ENCODE measurements at regions not wholly inside any gene's neighbourhood (a gene's known extent, or its start where the extent isn't known, plus 50 kb on each side); places are given as distances from the start of the nearest gene placed in this dataset.
A peak's percentile ranks its signal among the peaks of the same experiment; 100 is the strongest.
"Not testable (repeated sequence)": the region's sequence is repeated elsewhere in the genome, so short reads cannot be mapped to it uniquely, and the experiment has no call there.

- DNase-seq (ENCODE audit: low read depth in 2 of 2) = peak; percentile 29 to 31
Observed at GRCh38 chr15:58357529-58358476, 74.0 kb upstream of the LIPC start.

DNA sequence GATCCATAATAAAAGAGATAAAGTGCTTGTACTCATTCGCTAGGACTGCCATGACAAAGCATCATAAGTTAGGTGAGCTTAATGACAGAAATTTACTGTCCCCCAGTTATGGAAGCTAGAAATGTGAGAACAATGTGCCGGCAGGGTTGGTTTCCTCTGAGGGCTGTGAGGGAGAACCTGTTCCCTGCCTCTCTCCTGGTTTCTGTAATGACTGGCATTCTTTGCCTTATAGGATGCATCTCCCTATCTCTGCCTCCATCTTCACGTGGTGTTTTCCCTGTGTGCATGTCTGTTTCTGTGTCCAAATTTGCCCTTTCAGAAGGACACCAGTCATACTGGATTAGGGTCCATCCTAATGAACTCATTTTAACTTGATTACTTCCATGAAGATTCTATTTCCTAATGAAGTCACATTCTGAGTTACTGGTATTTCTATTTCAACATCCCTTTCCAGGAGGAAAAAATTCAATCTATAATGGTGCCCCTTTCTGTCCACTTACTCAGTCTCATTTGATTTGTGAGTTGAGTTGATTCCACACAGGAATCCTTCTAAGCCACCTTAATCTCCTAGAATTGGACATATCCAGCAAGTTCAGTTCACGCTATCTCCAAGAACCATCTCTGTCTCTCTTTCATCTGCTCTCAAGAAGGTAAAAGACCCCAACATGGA is 71.2 kb upstream of the LIPC start:
- no peak for DNase-seq (ENCODE audit: low read depth in 2 of 2)

DNA sequence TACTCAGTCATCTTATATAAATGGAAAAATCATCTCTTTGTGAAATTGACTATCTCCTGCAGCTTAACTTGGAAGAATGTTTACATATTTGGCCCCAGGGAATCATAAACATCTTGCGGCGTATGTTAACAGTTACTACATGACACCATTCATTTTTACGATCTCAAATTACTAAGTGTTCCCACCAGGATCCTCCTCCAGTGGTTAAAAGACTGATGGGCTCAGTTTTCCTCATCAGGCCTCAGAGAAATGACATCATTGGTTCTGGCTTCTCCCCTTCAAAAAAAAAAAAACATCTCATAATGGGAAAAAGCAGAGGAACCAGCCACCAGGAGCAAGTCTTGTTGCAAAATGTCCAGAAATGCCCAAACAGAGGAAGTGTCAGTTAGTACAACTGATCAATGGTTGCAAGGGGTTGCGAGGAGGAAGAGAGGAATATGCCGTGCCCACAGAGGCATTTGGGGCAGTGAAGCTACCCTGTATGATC is 70.5 kb upstream of the LIPC start:
- no peak for DNase-seq (ENCODE audit: low read depth in 2 of 2)

GRCh38 chr15:58362262-58362922 is 69.4 kb upstream of the LIPC start:
- no peak for DNase-seq (ENCODE audit: low read depth in 2 of 2)

DNA sequence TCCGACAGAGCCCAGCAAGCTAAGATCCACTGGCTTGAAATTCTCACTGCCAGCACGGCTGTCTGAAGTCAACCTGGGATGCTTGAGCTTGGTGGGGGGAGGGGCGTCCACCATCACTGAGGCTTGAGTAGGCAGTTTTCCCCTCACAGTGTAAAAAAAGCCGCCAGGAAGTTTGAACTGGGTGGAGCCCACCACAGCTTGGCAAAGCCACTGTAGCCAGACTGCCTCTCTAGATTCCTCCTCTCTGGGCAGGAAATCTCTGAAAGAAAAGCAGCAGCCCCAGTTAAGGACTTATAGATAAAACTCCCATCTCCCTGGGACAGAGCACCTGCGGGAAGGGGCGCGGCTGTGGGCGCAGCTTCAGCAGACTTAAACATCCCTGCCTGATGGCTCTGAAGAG is 68.7 kb upstream of the LIPC start:
- DNase-seq (ENCODE audit: low read depth in 2 of 2) = not testable (repeated sequence)

- DNase-seq (ENCODE audit: low read depth in 2 of 2) = not testable (repeated sequence)
Observed at GRCh38 chr15:58363673-58364072, 68.1 kb upstream of the LIPC start.

DNA sequence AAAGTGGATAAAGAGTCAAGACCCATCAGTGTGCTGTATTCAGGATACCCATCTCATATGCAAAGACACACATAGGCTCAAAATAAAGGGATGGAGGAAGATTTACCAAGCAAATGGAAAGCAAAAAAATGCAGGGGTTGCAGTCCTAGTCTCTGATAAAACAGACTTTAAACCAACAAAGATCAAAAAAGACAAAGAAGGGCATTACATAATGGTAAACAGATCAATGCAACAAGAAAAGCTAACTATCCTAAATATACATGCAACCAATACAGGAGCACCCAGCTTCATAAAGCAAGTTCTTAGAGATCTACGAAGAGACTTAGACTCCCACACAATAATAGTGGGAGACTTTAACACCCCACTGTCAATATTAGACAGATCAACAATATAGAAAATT is 66.7 kb upstream of the LIPC start:
- not testable (repeated sequence) for DNase-seq (ENCODE audit: low read depth in 2 of 2)

DNA sequence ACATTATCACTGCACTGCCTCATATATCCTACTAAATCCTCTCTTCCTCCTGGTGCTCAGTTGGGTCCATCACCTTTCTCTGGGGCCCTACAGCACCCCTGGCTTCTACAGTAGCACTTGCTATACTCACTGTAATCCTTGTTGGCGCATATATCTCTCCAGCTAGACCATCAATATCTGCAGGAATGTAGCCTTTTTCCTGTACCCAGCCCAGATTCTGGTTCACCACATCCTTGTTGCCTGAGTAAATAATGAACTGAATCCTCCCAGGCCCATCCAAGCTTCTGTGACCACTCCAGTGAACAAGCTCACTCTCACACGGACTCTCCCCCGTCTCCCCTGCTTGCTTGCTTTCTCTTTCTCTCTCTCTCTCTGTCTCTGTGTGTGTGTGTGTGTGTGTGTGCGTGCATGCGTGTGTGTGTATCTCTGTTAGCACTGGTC is 62.5 kb upstream of the LIPC start:
- DNase-seq (ENCODE audit: low read depth in 2 of 2) = no peak

DNA sequence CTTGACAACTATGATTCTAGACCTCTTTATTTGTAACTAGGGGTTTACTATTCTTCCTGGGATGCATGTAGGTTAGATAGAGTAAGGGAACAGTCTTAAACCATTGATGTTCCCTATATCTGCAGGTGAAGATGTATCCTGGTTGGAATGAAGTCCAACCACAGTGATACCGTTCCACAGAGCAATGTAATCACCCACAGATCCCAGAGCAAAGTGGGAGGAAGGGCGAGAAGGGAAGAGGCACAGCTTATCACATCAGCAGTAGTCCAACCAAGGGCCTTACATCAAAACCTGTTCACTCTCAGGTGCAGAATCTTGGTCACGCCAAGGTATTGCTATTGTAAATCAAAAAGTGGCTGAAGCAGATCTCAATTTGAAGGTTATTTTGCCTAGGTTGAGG is 61.8 kb upstream of the LIPC start:
- no peak for DNase-seq (ENCODE audit: low read depth in 2 of 2)

DNA sequence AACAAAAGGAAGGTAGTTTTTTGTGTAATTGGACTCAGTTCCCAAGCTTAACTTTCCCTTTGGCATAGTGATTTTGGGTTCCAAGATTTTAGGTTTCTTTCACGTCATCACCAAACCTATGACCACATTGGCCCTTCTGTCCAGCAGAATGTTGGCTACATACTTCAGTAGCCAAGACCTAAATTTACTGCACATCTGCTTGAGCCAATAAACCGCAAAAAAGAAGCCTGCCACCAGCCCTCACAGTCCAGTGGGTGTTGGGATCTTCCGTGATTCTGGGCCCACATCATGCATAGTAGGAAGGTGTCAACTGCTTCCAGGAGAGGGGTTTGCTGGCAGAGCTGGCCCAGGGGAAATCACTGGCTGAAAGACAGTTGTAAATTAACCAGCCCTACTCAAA is 57.6 kb upstream of the LIPC start:
- no peak for DNase-seq (ENCODE audit: low read depth in 2 of 2)

GRCh38 chr15:58377193-58377592 is 54.6 kb upstream of the LIPC start:
- no peak for DNase-seq (ENCODE audit: low read depth in 2 of 2)

DNA sequence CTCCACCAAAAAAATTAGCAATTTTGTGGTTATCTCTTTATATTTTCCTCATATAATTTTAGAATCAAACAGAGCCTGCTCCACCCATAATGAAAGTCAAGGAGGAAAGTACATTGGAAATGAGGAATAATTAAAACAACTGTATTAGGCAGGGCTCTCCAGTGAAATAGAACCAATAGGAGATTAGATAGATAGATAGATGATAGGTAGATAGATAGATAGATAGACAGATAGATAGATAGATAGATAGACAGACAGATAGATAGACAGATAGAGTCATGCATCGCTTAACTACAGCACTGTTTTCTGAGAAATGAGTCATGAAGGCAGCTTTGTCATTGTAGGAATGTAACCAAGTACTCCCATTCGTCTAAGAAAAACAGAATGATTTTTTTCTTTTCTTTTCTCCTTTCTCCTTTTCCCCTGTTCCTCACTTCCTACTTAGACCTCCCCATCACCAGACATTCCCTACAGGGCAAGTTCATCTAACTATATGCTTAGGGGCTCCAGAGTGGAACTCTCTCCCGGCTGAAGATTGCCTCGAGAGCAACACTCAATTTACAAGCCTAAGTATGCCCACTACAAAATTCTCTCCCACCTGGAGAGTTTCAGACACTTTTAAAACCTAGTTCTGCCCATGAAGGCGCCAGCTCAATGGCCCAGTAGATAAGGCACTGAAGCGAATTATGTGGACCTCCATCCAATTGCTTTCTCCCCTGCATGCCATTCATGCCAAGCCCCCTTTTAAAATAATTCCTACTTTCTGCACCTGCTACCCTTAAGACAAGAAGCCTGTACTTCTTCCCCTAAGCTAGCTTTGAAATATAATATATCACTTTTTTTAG is 53.3 kb upstream of the LIPC start:
- no peak for DNase-seq (ENCODE audit: low read depth in 2 of 2)

DNA sequence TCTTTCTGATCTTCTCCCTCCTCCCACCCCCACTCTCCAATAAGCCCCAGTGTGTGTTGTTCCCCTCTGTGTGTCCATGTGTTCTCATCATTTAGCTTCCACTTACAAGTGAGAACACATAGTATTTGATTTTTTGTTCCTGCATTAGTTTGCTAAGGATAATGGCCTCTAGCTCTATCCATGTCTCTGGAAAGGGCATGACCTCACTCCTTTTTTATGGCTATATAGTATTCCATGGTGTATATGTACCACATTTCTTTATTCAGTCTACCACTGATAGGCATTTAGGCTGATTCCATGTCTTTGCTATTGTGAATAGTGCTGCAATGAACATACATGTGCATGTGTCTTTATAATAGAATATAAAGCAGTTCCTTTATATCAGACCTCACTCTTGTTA is 52.3 kb upstream of the LIPC start:
- DNase-seq (ENCODE audit: low read depth in 2 of 2) = not testable (repeated sequence)

GRCh38 chr15:58380280-58380945 is 51.4 kb upstream of the LIPC start:
- DNase-seq (ENCODE audit: low read depth in 2 of 2) = no peak

DNA sequence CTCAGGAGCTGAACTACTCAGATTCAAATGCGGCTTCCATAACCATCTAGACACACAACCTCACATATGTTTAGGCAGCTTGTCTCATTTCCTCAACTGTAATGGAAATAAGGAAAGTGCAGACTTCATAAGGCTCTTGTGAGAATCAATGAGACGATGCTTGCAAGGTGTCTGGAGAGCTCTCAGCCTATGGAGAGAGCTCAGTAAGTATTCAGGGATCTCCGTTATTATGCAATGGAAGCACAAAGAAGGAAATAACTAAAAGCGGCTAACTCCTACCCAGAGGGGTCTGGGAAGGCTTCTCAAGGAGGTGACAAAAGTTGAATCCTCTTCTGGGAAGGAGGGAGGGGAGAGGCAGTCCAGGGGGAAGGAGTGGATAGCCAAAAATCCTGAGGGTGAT is 50.1 kb upstream of the LIPC start:
- DNase-seq (ENCODE audit: low read depth in 2 of 2) = no peak
